Progenitor cell of endocrine pancreas (in vitro differentiated cells): ENCODE measurements at regions not wholly inside any gene's neighbourhood (a gene's known extent, or its start where the extent isn't known, plus 50 kb on each side); places are given as distances from the start of the nearest gene placed in this dataset.
"Not testable (repeated sequence)": the region's sequence is repeated elsewhere in the genome, so short reads cannot be mapped to it uniquely, and the experiment has no call there.

Experiments
- DNase-seq: peaks from one replicate; pipeline ENCODE4 v3.0.0; 2021; ENCODE audit warnings: low spot score; ENCODE audit not compliant: unreplicated experiment
- H3K27ac Mint-ChIP-seq: 2 replicates; pipeline ENCODE4 v1.8.0; 2021; ENCODE audit warnings: mild to moderate bottlenecking, moderate library complexity, mixed read lengths
- H3K27me3 Mint-ChIP-seq: 2 replicates; pipeline ENCODE4 v1.8.0; 2021; ENCODE audit warnings: mixed read lengths
- H3K36me3 Mint-ChIP-seq: 2 replicates; pipeline ENCODE4 v1.8.0; 2022; ENCODE audit warnings: mixed read lengths; ENCODE audit not compliant: insufficient read depth
- H3K4me1 Mint-ChIP-seq: 2 replicates; pipeline ENCODE4 v1.8.0; 2021; ENCODE audit warnings: low read depth, mixed read lengths
- H3K4me3 Mint-ChIP-seq: 2 replicates; pipeline ENCODE4 v1.8.0; 2021; ENCODE audit warnings: low read depth, mild to moderate bottlenecking, moderate library complexity, mixed read lengths
- H3K9me3 Mint-ChIP-seq: 2 replicates; pipeline ENCODE4 v1.8.0; 2021; ENCODE audit warnings: low read depth, mixed read lengths
- CTCF ChIP-seq: fragments of 200-600 bp; sonication (generic); IDR thresholded peaks from one replicate; pipeline ENCODE4 v1.5.0; 2021; ENCODE audit warnings: antibody characterized with exemption, mild to moderate bottlenecking; ENCODE audit not compliant: unreplicated experiment

DNA sequence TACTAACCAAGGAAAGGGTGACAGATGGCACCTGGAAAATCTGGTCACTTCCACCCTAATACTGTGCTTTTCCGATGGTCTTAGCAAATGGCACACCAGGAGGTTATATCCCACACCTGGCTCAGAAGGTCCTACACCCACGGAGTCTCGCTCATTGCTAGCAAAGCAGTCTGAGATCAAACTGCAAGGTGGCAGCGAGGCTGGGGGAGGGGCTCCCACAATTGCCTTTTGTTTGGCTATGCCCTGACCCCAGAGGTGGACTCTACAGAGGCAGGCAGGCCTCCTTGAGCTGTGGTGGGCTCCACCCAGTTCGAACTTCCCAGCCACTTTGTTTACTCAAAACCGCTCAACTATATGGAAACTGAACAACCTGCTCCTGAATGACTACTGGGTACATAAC is 50.3 kb upstream of the UGT2B15 start:
- Mint-ChIP-seq H3K9me3 (peaks cover 48% of the 10 kb centered on the region), H3K36me3 (peaks cover 22% of the 10 kb centered on the region)
- not testable (repeated sequence) for H3K4me3 Mint-ChIP-seq, H3K4me1 Mint-ChIP-seq, H3K27me3 Mint-ChIP-seq, DNase-seq, H3K27ac Mint-ChIP-seq

GRCh38 chr4:68724426-68724825 is 54.0 kb upstream of the UGT2B15 start:
- Mint-ChIP-seq H3K9me3 (peaks cover 60% of the 10 kb centered on the region), H3K4me1 (no peaks in the 10 kb centered on the region), H3K27me3 (no peaks in the 10 kb centered on the region), H3K4me3 (no peak overlapping the region), H3K36me3 (peaks cover 36% of the 10 kb centered on the region), H3K27ac (no peak overlapping the region)
- no peak for TF ChIP-seq CTCF
- no peak for DNase-seq

DNA sequence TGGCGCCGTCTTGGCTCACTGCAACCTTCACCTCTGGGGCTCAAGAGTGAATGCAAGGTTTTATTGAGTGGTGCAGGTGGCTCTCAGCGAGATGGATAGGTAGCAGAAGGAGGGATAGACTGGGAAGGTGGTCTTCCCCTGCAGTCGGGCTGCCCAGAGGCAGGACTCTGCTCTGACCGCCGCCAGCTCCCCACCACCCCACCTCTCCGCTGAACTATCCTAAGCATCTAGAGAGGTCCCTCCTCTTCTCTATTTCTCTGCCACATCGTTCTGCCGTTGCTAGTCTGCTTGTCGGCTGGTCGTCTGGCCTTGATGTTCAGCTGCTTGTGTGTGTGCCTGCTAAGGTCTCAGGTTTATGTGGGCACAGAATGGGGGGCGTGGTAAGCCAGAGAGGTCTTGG is 54.5 kb upstream of the UGT2B15 start:
- no peaks in the 10 kb centered on the region for H3K27me3 Mint-ChIP-seq
- no peak for DNase-seq
- H3K9me3 Mint-ChIP-seq, result peaks cover 62% of the 10 kb centered on the region
- no peak overlapping the region for H3K4me3 Mint-ChIP-seq
- peaks cover 38% of the 10 kb centered on the region for H3K36me3 Mint-ChIP-seq
- no peak overlapping the region for H3K27ac Mint-ChIP-seq
- no peaks in the 10 kb centered on the region for H3K4me1 Mint-ChIP-seq
- no peak for TF ChIP-seq CTCF

DNA sequence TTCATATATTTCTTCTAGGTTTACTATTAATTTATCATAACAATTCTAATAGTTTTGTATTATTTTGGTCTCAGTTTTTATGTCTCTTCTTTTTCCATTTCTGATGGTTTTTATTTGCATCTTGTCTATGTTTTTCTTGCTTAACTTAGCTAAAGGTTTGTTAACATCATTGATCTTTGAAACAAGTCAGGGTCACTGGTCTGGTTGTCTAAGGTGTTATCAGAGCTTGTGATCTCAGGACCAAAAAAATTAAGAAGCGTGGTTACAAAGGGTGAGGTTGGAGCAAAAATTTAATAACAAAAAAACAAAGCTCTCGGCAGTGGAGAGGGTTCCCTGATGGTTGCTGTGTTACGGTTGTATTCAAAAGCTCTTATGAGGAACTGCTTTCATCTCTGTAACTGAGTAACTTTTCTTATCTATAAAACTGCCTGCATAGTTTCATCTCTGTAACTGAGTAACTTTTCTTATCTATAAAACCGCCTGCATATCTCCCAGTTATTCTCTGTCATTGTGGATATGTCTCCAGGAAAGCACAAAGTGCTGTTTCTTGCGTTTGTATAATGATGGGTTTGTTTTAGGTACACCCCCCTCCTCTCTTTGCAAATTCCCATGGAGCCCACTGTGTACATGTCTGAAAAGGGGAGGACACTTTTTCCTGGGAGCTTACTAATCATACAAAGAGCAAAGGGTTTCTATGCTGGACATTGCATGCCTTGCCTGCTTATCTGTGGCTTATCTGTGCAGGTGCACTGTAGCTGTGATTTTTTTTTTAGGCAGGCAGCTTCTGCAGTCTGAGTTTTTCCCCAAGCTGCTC is 62.4 kb upstream of the UGT2B15 start:
- peak overlapping the region; percentile 63 for H3K4me3 Mint-ChIP-seq
- peaks cover 41% of the 10 kb centered on the region for H3K36me3 Mint-ChIP-seq
- peak overlapping the region; percentile 93 for H3K27ac Mint-ChIP-seq
- TF ChIP-seq CTCF, result no peak
- H3K27me3 Mint-ChIP-seq, result no peaks in the 10 kb centered on the region
- H3K9me3 Mint-ChIP-seq, result peaks cover 33% of the 10 kb centered on the region
- peaks cover 34% of the 10 kb centered on the region for H3K4me1 Mint-ChIP-seq
- peak; percentile 16 for DNase-seq

DNA sequence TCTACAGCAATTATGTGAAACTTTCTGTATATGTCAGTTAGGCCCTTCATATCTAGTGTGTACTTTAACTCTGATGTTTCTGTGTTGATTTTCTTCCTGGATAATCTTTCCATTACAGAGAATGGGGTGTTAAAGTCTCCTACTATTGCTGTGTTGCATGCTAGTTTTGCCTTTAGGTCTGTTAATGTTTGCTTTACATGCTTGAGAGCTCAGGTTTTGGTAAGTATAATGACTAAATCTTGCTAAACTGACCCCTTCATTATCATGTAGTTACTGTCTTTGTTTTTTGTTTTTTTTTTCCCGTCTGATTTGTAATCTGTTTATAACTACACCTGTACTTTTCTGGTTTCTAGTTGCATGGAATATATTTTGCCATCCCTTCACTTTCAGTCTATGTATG is 63.6 kb upstream of the UGT2B15 start:
- Mint-ChIP-seq H3K9me3 (peaks cover 35% of the 10 kb centered on the region), H3K27me3 (no peaks in the 10 kb centered on the region), H3K36me3 (peaks cover 46% of the 10 kb centered on the region), H3K27ac (peak overlapping the region; percentile 93), H3K4me1 (peaks cover 34% of the 10 kb centered on the region), H3K4me3 (peak overlapping the region; percentile 63)
- no peak for TF ChIP-seq CTCF
- DNase-seq, result no peak

DNA sequence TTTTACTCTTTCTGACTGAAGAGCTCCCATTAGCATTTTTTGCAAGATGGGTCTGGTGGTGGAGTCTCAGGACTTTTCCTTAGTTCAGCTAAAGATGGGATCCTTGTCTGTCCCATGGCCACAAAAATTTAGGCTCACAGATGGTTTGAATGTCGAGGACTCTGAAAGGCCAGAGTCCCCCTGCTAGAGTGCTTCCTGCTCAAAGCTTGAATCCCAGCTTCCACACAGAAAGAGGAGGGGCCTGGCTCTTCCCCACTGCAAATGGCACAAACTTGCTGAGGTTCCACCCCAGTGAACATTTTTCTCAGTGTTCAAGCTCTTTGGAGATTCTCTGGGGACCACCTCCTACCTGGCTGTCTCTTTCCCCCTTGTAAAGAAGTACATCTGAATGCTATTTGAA is 64.7 kb upstream of the UGT2B15 start:
- peaks cover 34% of the 10 kb centered on the region for H3K4me1 Mint-ChIP-seq
- H3K36me3 Mint-ChIP-seq, result peaks cover 42% of the 10 kb centered on the region
- DNase-seq, result no peak
- H3K4me3 Mint-ChIP-seq, result peak overlapping the region; percentile 9
- H3K9me3 Mint-ChIP-seq, result peaks cover 30% of the 10 kb centered on the region
- no peak for TF ChIP-seq CTCF
- H3K27ac Mint-ChIP-seq, result peak overlapping the region; percentile 93
- no peaks in the 10 kb centered on the region for H3K27me3 Mint-ChIP-seq
